ENCODE measurements at regions not wholly inside any gene's neighbourhood (a gene's known extent, or its start where the extent isn't known, plus 50 kb on each side); places are given as distances from the start of the nearest gene placed in this dataset.

GRCh38 chr18:22796113-22796512 is 137.0 kb upstream of the RBBP8 start:
- no peak for TF ChIP-seq CTCF (IDR thresholded peaks at IDR 0.05)
- no peak for TF ChIP-seq POLR2A (IDR thresholded peaks at IDR 0.05)

Measured in lower leg skin (tissue), 3 donors.